HepG2 (cell line): ENCODE measurements at regions not wholly inside any gene's neighbourhood (a gene's known extent, or its start where the extent isn't known, plus 50 kb on each side); places are given as distances from the start of the nearest gene placed in this dataset.

Source experiments
- CSRNP1 ChIP-seq: sonication (generic); formaldehyde crosslinking; IDR thresholded peaks from 2 replicates; pipeline ENCODE4 v1.8.1; 2023; ENCODE audit warnings: mild to moderate bottlenecking, missing genetic modification reagents
- EHMT2 ChIP-seq: fragments of 200-600 bp; sonication (generic); IDR thresholded peaks from 2 replicates; pipeline ENCODE4 v1.7.0; 2017; ENCODE audit warnings: antibody characterized with exemption, low read depth, low read length, borderline replicate concordance
- EP300 ChIP-seq, 3 experiments: sonication (generic) in 1 of 3; formaldehyde crosslinking in 1 of 3; IDR thresholded peaks; 2 replicates each; pipeline versions ENCODE4 v1.5.1 to v1.6.1; 2011 to 2020; ENCODE audit warnings: low read depth in 2 of 3, low read length in 2 of 3, borderline replicate concordance in 1 of 3, improper control_type of control experiment in 1 of 3, mild to moderate bottlenecking in 1 of 3, missing genetic modification reagents in 1 of 3, moderate library complexity in 1 of 3
- GPBP1L1 ChIP-seq: sonication (generic); formaldehyde crosslinking; IDR thresholded peaks from 2 replicates; pipeline ENCODE4 v1.5.0; 2020; ENCODE audit warnings: mild to moderate bottlenecking, missing genetic modification reagents
- KAT8 ChIP-seq: IDR thresholded peaks from 2 replicates; pipeline ENCODE4 v1.6.1; 2016; ENCODE audit warnings: missing genetic modification reagents, missing compliant biosample characterization
- KLF12 ChIP-seq: sonication (generic); formaldehyde crosslinking; IDR thresholded peaks from 2 replicates; pipeline ENCODE4 v1.4.0; 2020; ENCODE audit warnings: missing genetic modification reagents, borderline replicate concordance
- NRL ChIP-seq: sonication (generic); formaldehyde crosslinking; IDR thresholded peaks from 2 replicates; pipeline ENCODE4 v1.5.0; 2020; ENCODE audit warnings: missing genetic modification reagents, mild to moderate bottlenecking, moderate library complexity, borderline replicate concordance
- REL ChIP-seq: sonication (generic); formaldehyde crosslinking; conservative IDR thresholded peaks from 2 replicates; pipeline ENCODE4 v1.8.0; 2022; ENCODE audit warnings: mild to moderate bottlenecking, missing genetic modification reagents, moderate library complexity
- TCF12 ChIP-seq, 2 experiments: fragments of 450-650 bp in 1 of 2; sonication (generic) in 1 of 2; formaldehyde crosslinking in 1 of 2; IDR thresholded peaks; 2 replicates each; pipeline versions ENCODE4 v1.6.1 to v1.8.0; 2017 to 2022; ENCODE audit warnings: antibody characterized with exemption in 1 of 2, mild to moderate bottlenecking in 1 of 2, missing genetic modification reagents in 1 of 2, moderate library complexity in 1 of 2
- ZNF121 ChIP-seq: sonication (generic); formaldehyde crosslinking; IDR thresholded peaks from 2 replicates; pipeline ENCODE4 v1.5.0; 2020; ENCODE audit warnings: mild to moderate bottlenecking, missing genetic modification reagents
- ZNF205 ChIP-seq: IDR thresholded peaks from 2 replicates; pipeline ENCODE4 v1.6.1; 2018; ENCODE audit warnings: missing biosample characterization, missing genetic modification reagents
- ZNF260 ChIP-seq: sonication (generic); formaldehyde crosslinking; IDR thresholded peaks from 2 replicates; pipeline ENCODE4 v1.4.0; 2020; ENCODE audit warnings: missing genetic modification reagents, low read depth, mild to moderate bottlenecking, borderline replicate concordance
- ZNF432 ChIP-seq: sonication (generic); formaldehyde crosslinking; IDR thresholded peaks from 2 replicates; pipeline ENCODE4 v1.5.0; 2020; ENCODE audit warnings: missing genetic modification reagents, mild to moderate bottlenecking, borderline replicate concordance
- ZNF598 ChIP-seq: sonication (generic); formaldehyde crosslinking; IDR thresholded peaks from 2 replicates; pipeline ENCODE4 v1.5.1; 2020; ENCODE audit warnings: mild to moderate bottlenecking, missing genetic modification reagents, borderline replicate concordance
- ZSCAN31 ChIP-seq: sonication (generic); formaldehyde crosslinking; IDR thresholded peaks from 2 replicates; pipeline ENCODE4 v1.5.0; 2020; ENCODE audit warnings: low read depth, mild to moderate bottlenecking, missing genetic modification reagents
- TF ChIP-seq, protein P1 (sequence below): sonication (generic); formaldehyde crosslinking; conservative IDR thresholded peaks from 2 replicates; pipeline ENCODE4 v1.5.0; 2020; ENCODE audit warnings: missing genetic modification reagents
- TF ChIP-seq, protein P2 (sequence below): IDR thresholded peaks from 2 replicates; pipeline ENCODE4 v1.6.1; 2016; ENCODE audit warnings: low read depth, missing genetic modification reagents, missing compliant biosample characterization

DNA sequence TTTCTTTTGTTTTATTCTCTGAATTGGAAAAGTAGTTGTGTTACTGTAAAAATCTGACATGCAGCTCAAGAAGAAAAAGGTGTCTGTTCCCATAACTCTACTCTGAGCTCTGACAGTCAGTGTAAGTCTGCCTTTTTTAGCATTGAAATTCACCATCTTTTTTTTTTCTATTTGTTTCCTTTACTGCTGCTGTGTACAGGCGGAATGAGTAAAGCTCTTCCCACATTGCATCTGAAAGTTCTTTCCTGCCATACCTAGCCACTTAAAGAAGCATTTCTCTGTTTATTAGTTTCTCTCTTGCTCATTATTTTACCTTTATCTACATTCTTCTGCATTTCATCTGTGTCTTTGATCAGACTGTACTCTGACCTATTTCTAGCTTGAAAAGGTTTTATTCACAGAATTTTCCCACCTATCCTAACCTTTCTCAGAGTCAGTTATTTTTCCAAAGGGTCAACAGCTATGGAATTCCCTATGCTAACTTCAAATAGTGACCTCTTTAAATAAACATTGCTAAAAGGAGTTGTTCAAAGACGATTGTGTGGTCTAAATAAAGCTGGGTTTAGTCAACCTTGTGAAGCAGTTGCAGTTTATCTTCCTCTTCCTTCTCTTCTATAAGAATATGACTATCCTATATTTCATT lies 1303.1 kb upstream of the ZEB2 start (continued):
- TF ChIP-seq EP300 (IDR thresholded peaks at IDR 0.05; ENCODE audit: low read depth in 2 of 2, low read length in 2 of 2) (peak; percentile 82 to 99), EP300 (CRISPR knock-in tag; IDR thresholded peaks at IDR 0.05; ENCODE audit: borderline replicate concordance) (peak; percentile 94), REL (CRISPR knock-in tag) (no peak), KAT8 (CRISPR knock-in tag) (peak; percentile 84), ZNF260 (no peak), GPBP1L1 (no peak), ZNF598 (CRISPR knock-in tag) (no peak), TCF12 (IDR thresholded peaks at IDR 0.05) (no peak), TCF12 (CRISPR knock-in tag; IDR thresholded peaks at IDR 0.05) (peak; percentile 66; the same call in 1 of the 2 replicates), ZNF205 (CRISPR knock-in tag) (peak; percentile 63; the same call in 1 of the 2 replicates), CSRNP1 (CRISPR knock-in tag) (peak; percentile 40; the same call in 1 of the 2 replicates), ZNF432 (CRISPR knock-in tag) (no peak), NRL (no peak), ZNF121 (CRISPR knock-in tag) (no peak), KLF12 (CRISPR knock-in tag) (no peak; the same call in 1 of the 2 replicates), ZSCAN31 (CRISPR knock-in tag) (no peak), EHMT2 (peak; percentile 87; the same call in 1 of the 2 replicates)
- TF ChIP-seq, protein P1, sequence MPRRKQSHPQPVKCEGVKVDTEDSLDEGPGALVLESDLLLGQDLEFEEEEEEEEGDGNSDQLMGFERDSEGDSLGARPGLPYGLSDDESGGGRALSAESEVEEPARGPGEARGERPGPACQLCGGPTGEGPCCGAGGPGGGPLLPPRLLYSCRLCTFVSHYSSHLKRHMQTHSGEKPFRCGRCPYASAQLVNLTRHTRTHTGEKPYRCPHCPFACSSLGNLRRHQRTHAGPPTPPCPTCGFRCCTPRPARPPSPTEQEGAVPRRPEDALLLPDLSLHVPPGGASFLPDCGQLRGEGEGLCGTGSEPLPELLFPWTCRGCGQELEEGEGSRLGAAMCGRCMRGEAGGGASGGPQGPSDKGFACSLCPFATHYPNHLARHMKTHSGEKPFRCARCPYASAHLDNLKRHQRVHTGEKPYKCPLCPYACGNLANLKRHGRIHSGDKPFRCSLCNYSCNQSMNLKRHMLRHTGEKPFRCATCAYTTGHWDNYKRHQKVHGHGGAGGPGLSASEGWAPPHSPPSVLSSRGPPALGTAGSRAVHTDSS (CRISPR knock-in tag), result no peak
- TF ChIP-seq, protein P2, sequence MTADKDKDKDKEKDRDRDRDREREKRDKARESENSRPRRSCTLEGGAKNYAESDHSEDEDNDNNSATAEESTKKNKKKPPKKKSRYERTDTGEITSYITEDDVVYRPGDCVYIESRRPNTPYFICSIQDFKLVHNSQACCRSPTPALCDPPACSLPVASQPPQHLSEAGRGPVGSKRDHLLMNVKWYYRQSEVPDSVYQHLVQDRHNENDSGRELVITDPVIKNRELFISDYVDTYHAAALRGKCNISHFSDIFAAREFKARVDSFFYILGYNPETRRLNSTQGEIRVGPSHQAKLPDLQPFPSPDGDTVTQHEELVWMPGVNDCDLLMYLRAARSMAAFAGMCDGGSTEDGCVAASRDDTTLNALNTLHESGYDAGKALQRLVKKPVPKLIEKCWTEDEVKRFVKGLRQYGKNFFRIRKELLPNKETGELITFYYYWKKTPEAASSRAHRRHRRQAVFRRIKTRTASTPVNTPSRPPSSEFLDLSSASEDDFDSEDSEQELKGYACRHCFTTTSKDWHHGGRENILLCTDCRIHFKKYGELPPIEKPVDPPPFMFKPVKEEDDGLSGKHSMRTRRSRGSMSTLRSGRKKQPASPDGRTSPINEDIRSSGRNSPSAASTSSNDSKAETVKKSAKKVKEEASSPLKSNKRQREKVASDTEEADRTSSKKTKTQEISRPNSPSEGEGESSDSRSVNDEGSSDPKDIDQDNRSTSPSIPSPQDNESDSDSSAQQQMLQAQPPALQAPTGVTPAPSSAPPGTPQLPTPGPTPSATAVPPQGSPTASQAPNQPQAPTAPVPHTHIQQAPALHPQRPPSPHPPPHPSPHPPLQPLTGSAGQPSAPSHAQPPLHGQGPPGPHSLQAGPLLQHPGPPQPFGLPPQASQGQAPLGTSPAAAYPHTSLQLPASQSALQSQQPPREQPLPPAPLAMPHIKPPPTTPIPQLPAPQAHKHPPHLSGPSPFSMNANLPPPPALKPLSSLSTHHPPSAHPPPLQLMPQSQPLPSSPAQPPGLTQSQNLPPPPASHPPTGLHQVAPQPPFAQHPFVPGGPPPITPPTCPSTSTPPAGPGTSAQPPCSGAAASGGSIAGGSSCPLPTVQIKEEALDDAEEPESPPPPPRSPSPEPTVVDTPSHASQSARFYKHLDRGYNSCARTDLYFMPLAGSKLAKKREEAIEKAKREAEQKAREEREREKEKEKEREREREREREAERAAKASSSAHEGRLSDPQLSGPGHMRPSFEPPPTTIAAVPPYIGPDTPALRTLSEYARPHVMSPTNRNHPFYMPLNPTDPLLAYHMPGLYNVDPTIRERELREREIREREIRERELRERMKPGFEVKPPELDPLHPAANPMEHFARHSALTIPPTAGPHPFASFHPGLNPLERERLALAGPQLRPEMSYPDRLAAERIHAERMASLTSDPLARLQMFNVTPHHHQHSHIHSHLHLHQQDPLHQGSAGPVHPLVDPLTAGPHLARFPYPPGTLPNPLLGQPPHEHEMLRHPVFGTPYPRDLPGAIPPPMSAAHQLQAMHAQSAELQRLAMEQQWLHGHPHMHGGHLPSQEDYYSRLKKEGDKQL, result peak; percentile 94
